H7 (cell line): ENCODE measurements at regions not wholly inside any gene's neighbourhood (a gene's known extent, or its start where the extent isn't known, plus 50 kb on each side); places are given as distances from the start of the nearest gene placed in this dataset.
A peak's percentile ranks its signal among the peaks of the same experiment; 100 is the strongest.

Experiments used
- DNase-seq: peaks from one replicate; pipeline ENCODE4 v3.0.0; 2012
- H3K27me3 ChIP-seq: 2 replicates; pipeline ENCODE4 v1.6.0; 2011; ENCODE audit warnings: mild to moderate bottlenecking, low read length; ENCODE audit not compliant: control insufficient read depth, insufficient read depth
- H3K36me3 ChIP-seq: replicated peaks from 2 replicates; pipeline ENCODE4 v1.5.1; 2011; ENCODE audit warnings: low read length; ENCODE audit not compliant: control insufficient read depth, insufficient read depth
- H3K4me3 ChIP-seq: 2 replicates; pipeline ENCODE4 v1.5.1; 2011; ENCODE audit warnings: low read depth, mild to moderate bottlenecking, control low read depth, low read length, moderate library complexity; ENCODE audit not compliant: insufficient read depth

GRCh38 chr5:106136061-106136460 lies 1534.7 kb downstream of the EFNA5 start:
- Histone ChIP-seq H3K36me3 (no peaks in the 10 kb centered on the region), H3K27me3 (no peaks in the 10 kb centered on the region), H3K4me3 (no peak overlapping the region)
- no peak for DNase-seq

DNA sequence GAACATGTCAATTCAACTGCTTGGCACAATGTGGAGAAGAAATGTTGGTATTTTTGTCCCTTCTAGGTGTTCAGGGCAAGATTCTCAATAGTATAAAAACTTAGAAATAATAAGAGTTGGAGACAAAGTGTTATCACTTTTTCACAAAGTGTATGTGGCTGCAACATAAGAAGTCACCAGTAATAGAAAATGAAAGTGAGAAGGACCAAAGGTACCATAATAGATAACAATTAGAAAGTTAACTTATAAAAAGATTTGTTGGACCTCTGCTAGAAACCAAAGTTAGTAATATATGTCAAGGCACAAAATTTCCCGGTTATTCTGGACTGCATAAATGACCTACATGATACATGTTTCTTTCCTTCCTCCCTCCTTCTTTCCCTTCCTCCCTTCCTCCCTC lies 1535.3 kb downstream of the EFNA5 start:
- DNase-seq, result no peak
- H3K27me3 ChIP-seq, result no peaks in the 10 kb centered on the region
- H3K36me3 ChIP-seq, result no peaks in the 10 kb centered on the region
- no peak overlapping the region for H3K4me3 ChIP-seq

DNA sequence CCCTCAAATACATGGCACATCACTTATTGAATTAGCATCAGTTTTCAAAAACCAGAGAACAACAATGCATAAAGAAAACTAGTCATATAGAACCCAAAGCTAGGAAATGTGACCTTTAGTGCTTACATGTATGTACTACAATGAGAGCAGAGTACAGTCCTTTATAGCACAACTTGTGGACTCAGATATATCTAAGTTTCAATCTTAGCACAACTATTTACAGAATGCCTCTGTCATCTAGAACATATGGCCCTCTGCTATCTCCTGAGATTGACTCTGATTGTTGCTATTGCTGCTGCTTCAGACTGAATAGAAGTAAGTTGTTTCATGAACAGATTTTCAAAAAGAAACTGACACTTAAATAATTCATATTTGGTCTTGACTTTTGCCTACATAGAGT lies 1536.2 kb downstream of the EFNA5 start:
- no peak for DNase-seq
- Histone ChIP-seq H3K4me3 (no peak overlapping the region), H3K27me3 (no peaks in the 10 kb centered on the region), H3K36me3 (no peaks in the 10 kb centered on the region)

GRCh38 chr5:106127985-106128384 lies 1542.8 kb downstream of the EFNA5 start:
- DNase-seq, result no peak
- H3K27me3 ChIP-seq, result no peaks in the 10 kb centered on the region
- no peak overlapping the region for H3K4me3 ChIP-seq
- no peaks in the 10 kb centered on the region for H3K36me3 ChIP-seq

DNA sequence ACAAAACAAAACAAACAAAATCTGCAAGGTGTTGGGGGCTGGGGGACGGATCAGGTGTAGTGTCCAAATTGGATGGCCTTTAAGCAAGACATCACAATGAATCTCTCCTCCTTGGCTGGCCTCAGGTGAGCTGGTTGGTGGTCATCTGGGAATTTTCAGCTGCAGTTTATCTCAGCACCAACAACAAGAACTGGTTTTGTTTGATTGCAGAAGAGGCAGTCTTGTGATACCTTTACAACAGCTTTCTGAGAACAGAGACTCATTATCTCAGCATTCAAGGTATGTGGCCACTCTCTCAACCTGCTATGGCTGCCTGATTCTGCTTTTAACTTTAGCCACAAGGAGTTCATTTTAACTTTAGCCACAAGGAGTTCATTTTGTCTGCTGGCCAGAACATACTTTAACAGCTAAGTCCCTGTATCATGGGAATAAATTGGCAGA lies 1543.4 kb downstream of the EFNA5 start:
- H3K4me3 ChIP-seq, result no peak overlapping the region

DNA sequence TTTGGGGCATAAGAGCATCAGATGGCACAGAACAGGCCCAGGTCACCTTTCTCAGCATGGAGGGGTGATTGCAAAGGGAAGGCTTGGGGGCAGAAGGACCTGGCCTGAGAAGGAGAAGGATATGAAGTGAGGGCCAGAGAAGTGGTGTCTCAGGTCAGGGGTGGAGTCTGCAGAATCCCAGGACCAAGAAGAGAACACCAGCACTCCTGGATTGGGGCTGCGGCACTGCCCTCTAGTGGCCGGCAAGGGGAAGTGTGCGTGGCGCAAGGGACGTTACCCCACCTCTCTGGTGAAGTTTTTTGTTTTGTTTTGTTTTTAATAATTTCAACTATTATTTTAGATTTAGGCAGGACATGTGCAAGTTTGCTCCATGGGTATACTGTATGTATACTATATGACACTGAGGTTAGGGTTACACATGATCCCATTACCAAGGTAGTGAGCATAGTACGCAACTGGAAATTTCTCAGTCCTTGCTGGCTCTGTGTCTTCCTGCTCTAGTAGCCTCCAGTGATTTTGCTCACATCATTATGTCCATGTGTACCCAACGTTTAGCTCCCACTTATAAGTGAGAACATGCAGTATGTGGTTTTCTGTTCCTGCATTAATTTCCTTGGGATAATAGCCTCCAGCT lies 1548.6 kb downstream of the EFNA5 start:
- no peaks in the 10 kb centered on the region for H3K36me3 ChIP-seq

More for the DNA sequence above, 1543.4 kb downstream of the EFNA5 start:
- no peaks in the 10 kb centered on the region for H3K36me3 ChIP-seq
- DNase-seq, result no peak
- H3K27me3 ChIP-seq, result no peaks in the 10 kb centered on the region

GRCh38 chr5:106116682-106117081 lies 1554.1 kb downstream of the EFNA5 start:
- no peak for DNase-seq
- H3K4me3 ChIP-seq, result no peak overlapping the region

More for the DNA sequence above, 1548.6 kb downstream of the EFNA5 start:
- no peaks in the 10 kb centered on the region for H3K27me3 ChIP-seq
- no peak overlapping the region for H3K4me3 ChIP-seq
- DNase-seq, result peak; percentile 14

DNA sequence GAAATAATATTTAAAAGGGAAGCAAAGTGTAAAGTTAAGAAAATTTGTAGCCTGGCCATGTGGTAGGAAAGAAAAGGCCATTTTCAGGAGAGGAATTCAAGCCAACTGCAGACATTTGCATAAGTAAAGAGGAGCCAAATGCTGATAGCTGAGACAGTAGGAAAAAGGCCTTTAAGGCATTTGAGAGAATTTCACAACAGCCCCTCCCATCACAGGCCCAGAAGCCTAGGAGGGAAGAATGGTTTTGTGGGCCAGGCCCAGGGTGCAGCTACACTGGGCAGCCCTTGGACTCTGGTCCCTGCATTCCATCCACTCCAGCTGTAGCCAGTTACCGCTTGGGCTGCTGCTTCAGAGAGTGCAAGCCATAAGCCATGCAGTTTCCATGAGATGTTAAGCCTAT lies 1556.8 kb downstream of the EFNA5 start:
- H3K27me3 ChIP-seq, result no peaks in the 10 kb centered on the region
- no peaks in the 10 kb centered on the region for H3K36me3 ChIP-seq
- DNase-seq, result no peak
- H3K4me3 ChIP-seq, result no peak overlapping the region

More at GRCh38 chr5:106116682-106117081, 1554.1 kb downstream of the EFNA5 start:
- no peaks in the 10 kb centered on the region for H3K27me3 ChIP-seq
- H3K36me3 ChIP-seq, result no peaks in the 10 kb centered on the region

DNA sequence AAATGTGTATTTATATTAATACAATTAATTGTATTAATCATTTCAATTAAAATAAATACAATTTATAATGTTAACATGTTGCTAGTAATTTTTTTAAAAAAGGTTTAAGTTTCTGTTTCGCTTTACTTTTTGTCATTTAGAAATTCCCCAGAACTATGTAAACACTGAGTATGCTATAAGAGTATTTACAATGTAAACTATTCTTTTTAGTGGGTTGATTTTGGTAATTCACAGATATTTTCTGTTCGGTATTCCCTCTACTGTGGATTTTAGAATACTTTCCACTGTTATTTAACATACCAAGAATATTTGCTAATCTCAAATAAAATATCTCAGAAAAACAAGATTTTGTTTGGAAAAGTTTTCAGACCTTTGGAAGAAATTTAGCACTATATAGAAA lies 1564.4 kb downstream of the EFNA5 start:
- no peaks in the 10 kb centered on the region for H3K27me3 ChIP-seq
- H3K36me3 ChIP-seq, result no peaks in the 10 kb centered on the region
- H3K4me3 ChIP-seq, result no peak overlapping the region
- no peak for DNase-seq

GRCh38 chr5:106097340-106097739 lies 1573.4 kb downstream of the EFNA5 start:
- H3K4me3 ChIP-seq, result no peak overlapping the region
- H3K36me3 ChIP-seq, result no peaks in the 10 kb centered on the region
- DNase-seq, result no peak
- no peaks in the 10 kb centered on the region for H3K27me3 ChIP-seq

GRCh38 chr5:106094839-106095238 lies 1575.9 kb downstream of the EFNA5 start:
- H3K36me3 ChIP-seq, result no peaks in the 10 kb centered on the region
- no peak for DNase-seq
- H3K27me3 ChIP-seq, result no peaks in the 10 kb centered on the region
- no peak overlapping the region for H3K4me3 ChIP-seq

DNA sequence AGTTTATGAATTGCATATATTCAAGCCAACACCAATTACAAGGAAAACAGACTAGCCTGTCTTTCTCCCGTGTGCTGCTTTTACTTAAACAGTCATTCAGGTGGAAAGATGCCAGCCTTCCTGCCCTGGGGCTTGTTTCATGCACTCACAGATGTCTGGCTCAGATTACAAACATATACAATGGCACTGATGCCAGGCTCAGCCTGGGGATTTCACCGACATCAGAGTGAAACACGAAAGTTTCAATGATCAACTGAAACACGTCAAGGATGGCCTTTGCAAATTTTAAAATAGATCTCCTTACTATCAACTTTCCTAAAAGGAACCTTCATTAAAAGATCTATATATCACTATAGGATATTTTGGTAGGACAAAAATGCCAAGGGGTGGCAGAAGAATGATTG lies 1576.5 kb downstream of the EFNA5 start:
- Histone ChIP-seq H3K36me3 (no peaks in the 10 kb centered on the region), H3K27me3 (no peaks in the 10 kb centered on the region), H3K4me3 (no peak overlapping the region)
- DNase-seq, result no peak

- Histone ChIP-seq H3K36me3 (no peaks in the 10 kb centered on the region), H3K4me3 (no peak overlapping the region), H3K27me3 (no peaks in the 10 kb centered on the region)
- DNase-seq, result no peak
Observed at GRCh38 chr5:106093134-106093533, 1577.6 kb downstream of the EFNA5 start.

DNA sequence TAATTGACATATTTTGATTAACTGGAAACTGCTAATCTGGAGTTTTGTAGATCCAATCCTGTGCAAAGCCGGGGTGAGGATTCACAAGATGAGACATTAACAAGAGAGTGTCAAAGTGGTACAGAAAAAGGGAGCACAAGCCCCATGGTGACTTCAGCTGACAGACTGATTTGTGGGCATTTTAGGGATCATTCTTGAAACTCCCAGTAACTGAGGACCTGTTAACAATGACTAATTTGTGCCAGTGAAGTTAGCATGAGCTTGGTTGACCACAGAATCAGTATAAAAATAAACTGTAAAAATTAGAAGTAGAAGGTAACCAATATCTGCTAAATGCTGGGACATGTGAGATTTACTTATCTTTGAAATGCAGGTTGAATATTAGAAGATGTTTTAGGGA lies 1578.3 kb downstream of the EFNA5 start:
- no peak overlapping the region for H3K4me3 ChIP-seq
- no peak for DNase-seq
- no peaks in the 10 kb centered on the region for H3K27me3 ChIP-seq
- no peaks in the 10 kb centered on the region for H3K36me3 ChIP-seq

GRCh38 chr5:106089073-106089472 lies 1581.7 kb downstream of the EFNA5 start:
- Histone ChIP-seq H3K36me3 (no peaks in the 10 kb centered on the region), H3K27me3 (no peaks in the 10 kb centered on the region), H3K4me3 (no peak overlapping the region)
- DNase-seq, result no peak

DNA sequence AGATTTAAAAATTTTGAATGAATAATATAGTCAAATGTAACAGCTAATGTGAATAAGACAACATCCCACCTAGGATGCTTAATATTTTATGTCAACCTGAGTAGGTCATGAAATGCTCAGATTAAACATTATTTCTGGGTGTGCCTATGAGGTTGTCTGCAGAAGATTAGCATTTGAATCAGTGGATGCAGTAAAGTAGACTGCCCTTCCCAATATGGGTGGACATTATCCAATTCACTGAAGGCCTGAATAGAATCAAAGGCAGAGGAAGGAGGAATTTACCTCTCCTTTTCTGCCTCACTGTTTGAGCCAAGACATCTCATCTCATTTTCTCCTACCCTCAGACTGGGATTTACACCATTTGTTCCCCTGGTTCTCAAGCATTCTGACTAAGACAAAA lies 1582.3 kb downstream of the EFNA5 start:
- no peak for DNase-seq
- Histone ChIP-seq H3K4me3 (no peak overlapping the region), H3K27me3 (no peaks in the 10 kb centered on the region)

More for the DNA sequence above, 1582.3 kb downstream of the EFNA5 start:
- H3K36me3 ChIP-seq, result no peaks in the 10 kb centered on the region
